T-helper 1 cell treated with Interleukin-12 subunit alpha and Interleukin-12 subunit beta and Interleukin-4 antibody, amounts not matched to agents 30 ng/mL and 1 ng/mL, for 36 hours (primary cell): ENCODE measurements at regions not wholly inside any gene's neighbourhood (a gene's known extent, or its start where the extent isn't known, plus 50 kb on each side); places are given as distances from the start of the nearest gene placed in this dataset.
"Not testable (repeated sequence)": the region's sequence is repeated elsewhere in the genome, so short reads cannot be mapped to it uniquely, and the experiment has no call there.

Source experiments
- intact Hi-C: fragments of 100-400 bp; cut with micrococcal nuclease; formaldehyde crosslinking; loops from one replicate; pipeline ENCODE4 v1.15.1; 2024

GRCh38 chrX:858542-859078, 228.0 kb downstream of the SHOX start:
- intact Hi-C loops = no loop called here

- intact Hi-C loops = no loop called here
These were observed 226.8 kb downstream of the SHOX start for GRCh38 chrX:857376-857775.

GRCh38 chrX:856566-857290, 226.1 kb downstream of the SHOX start:
- intact Hi-C loops = no loop called here

DNA sequence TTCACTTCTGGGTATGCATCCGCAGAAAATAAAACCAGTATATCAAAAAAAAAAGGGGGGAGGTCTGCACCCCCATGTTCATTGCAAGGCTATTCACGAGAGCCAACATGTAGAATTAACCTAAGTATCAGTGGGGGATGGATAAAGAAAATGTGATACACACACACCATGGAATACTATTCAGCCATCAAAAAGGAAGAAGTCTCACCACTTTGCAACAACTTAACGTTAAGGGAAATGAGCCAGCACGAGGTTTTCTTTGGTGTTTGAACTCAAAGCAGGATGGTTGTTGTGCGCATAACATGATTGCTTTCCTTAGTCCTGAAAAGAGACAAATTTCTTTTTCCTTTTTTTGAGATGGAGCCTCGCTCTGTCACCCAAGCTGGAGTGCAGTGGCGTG, 222.7 kb downstream of the SHOX start:
- intact Hi-C loops = no loop called here

GRCh38 chrX:850471-850916, 219.9 kb downstream of the SHOX start:
- intact Hi-C loops = no loop called here

DNA sequence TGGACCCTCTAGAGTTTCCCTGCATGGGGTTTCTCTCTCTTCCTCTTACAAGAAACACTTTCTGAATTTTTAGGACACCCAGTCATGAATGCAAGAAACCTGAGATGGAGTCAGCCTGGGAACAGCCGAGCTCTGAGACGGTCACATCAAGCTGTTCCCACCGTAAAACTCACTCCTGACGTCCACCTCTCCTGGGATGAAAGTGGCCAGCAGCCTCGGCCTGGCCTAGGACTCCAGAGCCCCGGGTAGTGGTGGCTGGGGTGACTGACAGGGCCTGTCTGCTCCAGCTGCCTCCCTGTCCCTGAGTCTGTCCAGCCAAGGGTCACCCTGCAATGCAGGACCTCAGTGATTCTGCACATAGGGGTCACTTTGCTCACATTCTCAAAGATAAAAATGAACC, 217.8 kb downstream of the SHOX start:
- intact Hi-C loops = no loop called here

- intact Hi-C loops = no loop called here
These were observed 212.7 kb downstream of the SHOX start for GRCh38 chrX:843306-843705.

- intact Hi-C loops = no loop called here
These were observed 210.0 kb downstream of the SHOX start for GRCh38 chrX:840556-840955.

GRCh38 chrX:838666-839065, 208.1 kb downstream of the SHOX start:
- intact Hi-C loops = not testable (repeated sequence)

GRCh38 chrX:835857-836256, 205.3 kb downstream of the SHOX start:
- intact Hi-C loops = not testable (repeated sequence)

GRCh38 chrX:830532-830931, 199.9 kb downstream of the SHOX start:
- intact Hi-C loops = no loop called here

GRCh38 chrX:829145-829544, 198.6 kb downstream of the SHOX start:
- intact Hi-C loops = loop anchor here (10.0 kb wide), 2 partner anchors 86 to 254 kb away; no protein-coding TSS in a partner anchor

GRCh38 chrX:828411-828959, 197.9 kb downstream of the SHOX start:
- intact Hi-C loops = loop anchor here (10.0 kb wide), 2 partner anchors 86 to 254 kb away; no protein-coding TSS in a partner anchor

DNA sequence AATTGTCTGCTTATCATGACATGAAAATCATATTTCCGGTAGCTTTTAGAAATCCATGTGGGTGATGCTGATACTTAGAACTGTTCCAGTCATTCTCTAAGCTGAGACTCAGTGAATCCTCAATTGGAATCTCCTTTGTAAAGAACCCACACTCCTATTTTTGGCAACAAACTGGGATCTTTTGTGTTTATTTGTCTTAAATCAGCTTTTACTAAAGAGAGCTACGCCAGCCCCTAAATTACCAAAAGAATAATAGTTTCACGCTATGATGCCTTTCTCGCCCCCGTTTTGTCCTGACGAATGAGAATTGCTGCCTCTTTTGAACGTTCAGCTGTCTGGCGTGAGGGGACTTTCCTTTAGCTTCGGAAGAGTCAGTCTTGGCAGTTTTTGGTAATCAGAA, 195.9 kb downstream of the SHOX start:
- intact Hi-C loops = loop anchor here (10.0 kb wide), 2 partner anchors 88 to 252 kb away; no protein-coding TSS in a partner anchor

DNA sequence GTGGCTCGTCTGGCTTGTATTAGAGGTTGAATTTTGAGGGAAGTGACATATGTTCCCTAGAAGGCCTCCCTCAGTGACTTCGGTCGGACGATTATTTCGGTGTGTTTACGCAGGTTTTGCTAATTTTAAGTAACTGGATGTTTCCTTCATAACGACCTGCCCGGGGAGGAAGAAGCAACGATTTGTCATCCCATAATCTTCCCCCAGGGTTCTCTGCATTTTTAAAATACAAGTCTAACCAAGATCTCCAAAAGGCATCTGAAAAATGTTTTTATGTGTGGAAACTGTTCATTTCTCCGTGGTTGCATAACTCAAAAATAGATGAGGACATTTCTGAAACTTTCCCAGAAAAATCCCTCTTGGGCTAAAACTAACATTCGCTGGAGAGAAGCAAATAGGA, 195.4 kb downstream of the SHOX start:
- intact Hi-C loops = loop anchor here (10.0 kb wide), 2 partner anchors 89 to 251 kb away; no protein-coding TSS in a partner anchor

GRCh38 chrX:823073-823472, 192.5 kb downstream of the SHOX start:
- intact Hi-C loops = loop anchor here (10.0 kb wide), 2 partner anchors 92 to 248 kb away; no protein-coding TSS in a partner anchor

DNA sequence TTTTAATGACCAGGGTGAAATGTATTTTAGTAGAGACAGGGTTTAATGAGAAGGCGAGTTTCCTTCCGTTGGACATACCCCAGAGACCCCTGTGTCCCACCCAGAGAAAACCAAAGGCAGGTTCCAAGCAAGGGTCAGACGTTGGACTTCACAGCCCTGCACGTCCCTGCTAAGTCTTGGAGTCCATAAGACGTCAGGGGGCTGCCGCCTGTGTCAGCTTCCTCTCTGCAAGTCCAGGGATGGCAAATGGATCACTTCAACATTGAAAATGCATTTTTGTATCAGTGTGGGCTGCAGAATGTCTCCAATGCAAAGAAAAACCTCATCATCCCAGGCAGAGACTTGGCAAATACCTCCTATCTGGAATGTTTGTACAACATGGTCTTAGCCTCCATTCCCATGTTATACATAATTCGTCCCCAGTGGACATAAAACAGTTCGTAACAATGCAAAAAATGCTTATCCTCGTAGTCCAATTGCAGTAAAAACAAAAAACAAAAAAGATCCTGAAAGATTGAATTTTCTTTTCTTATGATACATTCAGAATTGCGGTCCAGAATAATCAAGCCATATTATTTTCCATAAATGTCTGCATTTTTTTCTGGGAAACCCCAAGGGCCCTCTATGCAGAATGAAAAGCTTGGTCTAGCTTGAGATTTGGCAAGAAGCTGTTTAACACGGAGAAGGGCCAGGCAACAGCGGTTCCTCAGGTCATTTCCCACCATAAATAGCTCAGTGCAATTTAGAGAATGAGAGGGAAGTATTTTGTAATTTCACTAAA, 190.9 kb downstream of the SHOX start:
- intact Hi-C loops = loop anchor here (10.0 kb wide), 2 partner anchors 93 to 247 kb away; no protein-coding TSS in a partner anchor

DNA sequence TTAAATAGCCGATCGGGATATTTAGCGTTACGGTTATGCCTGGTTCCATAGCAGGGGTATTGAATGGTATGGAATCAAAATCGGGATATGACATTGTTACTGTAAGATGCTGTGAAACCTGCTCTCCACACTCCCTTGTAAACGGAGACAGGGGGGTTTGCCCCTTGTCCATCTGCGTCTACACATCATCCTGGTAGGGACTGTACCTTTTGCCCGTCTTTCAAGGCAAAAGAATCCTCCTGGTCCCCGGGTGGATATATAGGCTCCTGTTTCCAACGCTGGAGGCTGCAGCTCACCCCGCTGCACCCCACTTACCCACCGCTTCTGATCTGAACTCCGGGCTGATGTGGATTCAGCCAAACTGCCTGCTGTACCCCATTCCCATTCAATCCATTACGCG, 189.1 kb downstream of the SHOX start:
- intact Hi-C loops = loop anchor here (10.0 kb wide), 3 partner anchors 95 to 245 kb away; no protein-coding TSS in a partner anchor

- intact Hi-C loops = loop anchor here (10.0 kb wide), 1 partner anchor 197 kb away; no protein-coding TSS in a partner anchor
These were observed 187.2 kb downstream of the SHOX start for GRCh38 chrX:817759-818300.

GRCh38 chrX:817147-817546, 186.6 kb downstream of the SHOX start:
- intact Hi-C loops = loop anchor here (10.0 kb wide), 1 partner anchor 198 kb away; no protein-coding TSS in a partner anchor

GRCh38 chrX:816411-816810, 185.8 kb downstream of the SHOX start:
- intact Hi-C loops = loop anchor here (10.0 kb wide), 1 partner anchor 198 kb away; no protein-coding TSS in a partner anchor
